HFF-Myc (cell line): ENCODE measurements at regions not wholly inside any gene's neighbourhood (a gene's known extent, or its start where the extent isn't known, plus 50 kb on each side); places are given as distances from the start of the nearest gene placed in this dataset.

Experiments
- DNase-seq: peaks from one replicate; pipeline ENCODE4 v3.0.0-alpha.2; 2011; ENCODE audit warnings: low read depth; ENCODE audit errors: extremely low read depth
- H3K4me3 ChIP-seq: replicated peaks from 2 replicates; pipeline ENCODE4 v1.5.1; 2011; ENCODE audit warnings: low read depth, mild to moderate bottlenecking, control low read depth, low read length
- CTCF ChIP-seq: IDR thresholded peaks from 2 replicates; pipeline ENCODE4 v1.5.1; 2012; ENCODE audit warnings: mild to moderate bottlenecking, low read depth, low read length, control low read depth; ENCODE audit errors: missing control alignments

GRCh38 chr15:62781081-62781497 is 261.5 kb upstream of the TPM1 start:
- no peak for TF ChIP-seq CTCF
- no peak overlapping the region for H3K4me3 ChIP-seq
- DNase-seq, result no peak

- H3K4me3 ChIP-seq, result no peak overlapping the region
- peak; percentile 69 for TF ChIP-seq CTCF
- peak; percentile 63 for DNase-seq
Measured at GRCh38 chr15:62782071-62782841, 260.3 kb upstream of the TPM1 start.

GRCh38 chr15:62782896-62783295 is 259.7 kb upstream of the TPM1 start:
- TF ChIP-seq CTCF, result no peak
- H3K4me3 ChIP-seq, result no peak overlapping the region
- DNase-seq, result no peak

- peak; percentile 59 for DNase-seq
- TF ChIP-seq CTCF, result no peak
- no peak overlapping the region for H3K4me3 ChIP-seq
Measured at GRCh38 chr15:62783303-62783957, 259.1 kb upstream of the TPM1 start.

GRCh38 chr15:62785881-62786828 is 256.4 kb upstream of the TPM1 start:
- TF ChIP-seq CTCF, result no peak
- DNase-seq, result no peak
- no peak overlapping the region for H3K4me3 ChIP-seq

- DNase-seq, result no peak
- TF ChIP-seq CTCF, result no peak
- H3K4me3 ChIP-seq, result no peak overlapping the region
Measured at GRCh38 chr15:62787401-62787800, 255.1 kb upstream of the TPM1 start.
